ENCODE measurements at regions not wholly inside any gene's neighbourhood (a gene's known extent, or its start where the extent isn't known, plus 50 kb on each side); places are given as distances from the start of the nearest gene placed in this dataset.
"Not testable (repeated sequence)": the region's sequence is repeated elsewhere in the genome, so short reads cannot be mapped to it uniquely, and the experiment has no call there.

GRCh38 chr7:121501566-121501965, 105.5 kb upstream of the FAM3C start:
- no peak for DNase-seq (ENCODE audit: low read depth in 4 of 4, low spot score in 1 of 4)

- no peak for DNase-seq (ENCODE audit: low read depth in 4 of 4, low spot score in 1 of 4)
Measured at GRCh38 chr7:121500360-121501058, 104.4 kb upstream of the FAM3C start.

GRCh38 chr7:121499624-121500023, 103.5 kb upstream of the FAM3C start:
- peak in 2 of 4 experiments; percentile 5 to 14 for DNase-seq (ENCODE audit: low read depth in 4 of 4, low spot score in 1 of 4)

GRCh38 chr7:121498816-121499215, 102.7 kb upstream of the FAM3C start:
- DNase-seq (ENCODE audit: low read depth in 4 of 4, low spot score in 1 of 4): no peak

GRCh38 chr7:121497545-121497944, 101.4 kb upstream of the FAM3C start:
- DNase-seq (ENCODE audit: low read depth in 4 of 4, low spot score in 1 of 4): not testable (repeated sequence)

GRCh38 chr7:121494516-121494915, 98.4 kb upstream of the FAM3C start:
- DNase-seq (ENCODE audit: low read depth in 4 of 4, low spot score in 1 of 4): no peak

- no peak for DNase-seq (ENCODE audit: low read depth in 4 of 4, low spot score in 1 of 4)
Measured at GRCh38 chr7:121493553-121493952, 97.4 kb upstream of the FAM3C start.

- no peak for DNase-seq (ENCODE audit: low read depth in 4 of 4, low spot score in 1 of 4)
Measured at GRCh38 chr7:121490309-121490708, 94.2 kb upstream of the FAM3C start.

GRCh38 chr7:121489440-121489839, 93.3 kb upstream of the FAM3C start:
- no peak for DNase-seq (ENCODE audit: low read depth in 4 of 4, low spot score in 1 of 4)

GRCh38 chr7:121488111-121488650, 92.1 kb upstream of the FAM3C start:
- no peak for DNase-seq (ENCODE audit: low read depth in 4 of 4, low spot score in 1 of 4)

- no peak for DNase-seq (ENCODE audit: low read depth in 4 of 4, low spot score in 1 of 4)
Measured at GRCh38 chr7:121486590-121486989, 90.5 kb upstream of the FAM3C start.

GRCh38 chr7:121485467-121486243, 89.5 kb upstream of the FAM3C start:
- no peak for DNase-seq (ENCODE audit: low read depth in 4 of 4, low spot score in 1 of 4)

GRCh38 chr7:121484089-121484763, 88.1 kb upstream of the FAM3C start:
- DNase-seq (ENCODE audit: low read depth in 4 of 4, low spot score in 1 of 4): no peak

- no peak for DNase-seq (ENCODE audit: low read depth in 4 of 4, low spot score in 1 of 4)
Measured at GRCh38 chr7:121480566-121481335, 84.6 kb upstream of the FAM3C start.

GRCh38 chr7:121480058-121480457, 84.0 kb upstream of the FAM3C start:
- DNase-seq (ENCODE audit: low read depth in 4 of 4, low spot score in 1 of 4): no peak

- no peak for DNase-seq (ENCODE audit: low read depth in 4 of 4, low spot score in 1 of 4)
Measured at GRCh38 chr7:121479466-121479865, 83.4 kb upstream of the FAM3C start.

- no peak for DNase-seq (ENCODE audit: low read depth in 4 of 4, low spot score in 1 of 4)
Measured at GRCh38 chr7:121475806-121476205, 79.7 kb upstream of the FAM3C start.

GRCh38 chr7:121474301-121474673, 78.2 kb upstream of the FAM3C start:
- no peak for DNase-seq (ENCODE audit: low read depth in 4 of 4, low spot score in 1 of 4)

GRCh38 chr7:121473645-121474300, 77.7 kb upstream of the FAM3C start:
- no peak for DNase-seq (ENCODE audit: low read depth in 4 of 4, low spot score in 1 of 4)

GRCh38 chr7:121466455-121466854, 70.3 kb upstream of the FAM3C start:
- no peak for DNase-seq (ENCODE audit: low read depth in 4 of 4, low spot score in 1 of 4)

- DNase-seq (ENCODE audit: low read depth in 4 of 4, low spot score in 1 of 4): no peak
Measured at GRCh38 chr7:121459148-121459547, 63.0 kb upstream of the FAM3C start.

All from stimulated activated CD4-positive, alpha-beta T cell treated with anti-CD3 and anti-CD28 coated beads, Interleukin-1b, Interleukin-23, amount 100 ng/mL, for 24 hours (primary cell).